B cell (primary cell): ENCODE measurements at regions not wholly inside any gene's neighbourhood (a gene's known extent, or its start where the extent isn't known, plus 50 kb on each side); places are given as distances from the start of the nearest gene placed in this dataset.

ENCODE experiments used
- ATAC-seq: fragments of 200-7000 bp; cut with Tn5 transposase; one replicate; pipeline ENCODE4 v1.10.0; 2021; ENCODE audit warnings: low read depth, mild to moderate bottlenecking, moderate number of reproducible peaks, moderate library complexity
- CTCF ChIA-PET: fragments of 350-600 bp; sonication (Branson Sonifier 250); formaldehyde crosslinking; loops from one replicate; lab custom pipeline; 2021; ENCODE audit warnings: antibody characterized with exemption, inconsistent platforms; lab: Charles Lee
- POLR2A ChIA-PET: fragments of 350-600 bp; sonication (Branson Sonifier 250); formaldehyde crosslinking; loops from one replicate; lab custom pipeline; 2021; ENCODE audit warnings: antibody characterized with exemption; lab: Charles Lee
- DNase-seq: peaks from one replicate; pipeline ENCODE4 v3.0.0; 2013
- H2AFZ ChIP-seq: 2 replicates; pipeline ENCODE4 v1.6.1; 2012; ENCODE audit warnings: mild to moderate bottlenecking, low read depth, low read length; ENCODE audit not compliant: insufficient read depth, poor library complexity, severe bottlenecking
- H3K27ac ChIP-seq, 2 donors: 1 replicate in 1 of 2; 2 replicates in 1 of 2; pipeline ENCODE4 v1.5.1; 2012 to 2013; ENCODE audit warnings: low read length in 2 of 2, mild to moderate bottlenecking in 2 of 2, moderate library complexity in 1 of 2
- H3K27me3 ChIP-seq, 4 experiments: fragments of 200-600 bp in 1 of 4; sonication (generic) in 1 of 4; replicated peaks in 1 of 4; 1 replicate in 2 of 4; 2 replicates in 2 of 4; pipeline versions ENCODE4 v1.6.1 to v1.7.0; 2013 to 2016; ENCODE audit warnings: low read length in 3 of 4, mild to moderate bottlenecking in 2 of 4, mixed read lengths in 1 of 4, moderate library complexity in 1 of 4; ENCODE audit not compliant: insufficient read depth in 4 of 4, control insufficient read depth in 3 of 4; ENCODE audit errors: control extremely low read depth in 1 of 4
- H3K36me3 ChIP-seq, 2 experiments: replicated peaks in 1 of 2; 1 replicate in 1 of 2; 2 replicates in 1 of 2; pipeline versions ENCODE4 v1.6.1 to v1.7.1; 2013; ENCODE audit warnings: low read length in 1 of 2; ENCODE audit not compliant: insufficient read depth in 2 of 2, control insufficient read depth in 1 of 2; ENCODE audit errors: control extremely low read depth in 1 of 2, extremely low read depth in 1 of 2
- H3K4me1 ChIP-seq, 2 donors: fragments of 200-600 bp in 1 of 2; sonication (generic) in 1 of 2; 1 replicate in 1 of 2; 2 replicates in 1 of 2; pipeline versions ENCODE4 v1.5.1 to v1.6.1; 2013 to 2017; ENCODE audit warnings: low read length in 2 of 2; ENCODE audit not compliant: control insufficient read depth in 2 of 2, insufficient read depth in 2 of 2
- H3K4me2 ChIP-seq: replicated peaks from 2 replicates; pipeline ENCODE3; 2012; ENCODE audit warnings: mild to moderate bottlenecking, low read depth, low read length; ENCODE audit not compliant: poor library complexity, severe bottlenecking
- H3K4me3 ChIP-seq, 5 experiments: fragments of 200-600 bp in 1 of 5; sonication (generic) in 1 of 5; 1 replicate in 3 of 5; 2 replicates in 2 of 5; pipeline versions ENCODE4 v1.5.1 to v1.7.0; 2011 to 2016; ENCODE audit warnings: low read length in 4 of 5, mild to moderate bottlenecking in 4 of 5, low read depth in 2 of 5, control low read depth in 1 of 5, moderate library complexity in 1 of 5; ENCODE audit not compliant: insufficient read depth in 1 of 5; ENCODE audit errors: control extremely low read depth in 1 of 5, extremely low read depth in 1 of 5
- H3K79me2 ChIP-seq: fragments of 200-600 bp; sonication (generic); one replicate; pipeline ENCODE4 v1.6.0; 2016; ENCODE audit warnings: low read length; ENCODE audit not compliant: control insufficient read depth, insufficient read depth
- H3K9ac ChIP-seq: fragments of 200-600 bp; sonication (generic); 2 replicates; pipeline ENCODE4 v1.6.1; 2017; ENCODE audit warnings: mild to moderate bottlenecking, low read length, moderate library complexity
- H3K9me3 ChIP-seq, 3 donors: one replicate each; pipeline versions ENCODE4 v1.6.1 to v1.7.1; 2013; ENCODE audit warnings: low read length in 2 of 3; ENCODE audit not compliant: control insufficient read depth in 2 of 3, insufficient read depth in 1 of 3; ENCODE audit errors: control extremely low read depth in 1 of 3
- H4K20me1 ChIP-seq: 2 replicates; pipeline ENCODE4 v1.6.0; 2012; ENCODE audit warnings: mild to moderate bottlenecking, low read length; ENCODE audit not compliant: insufficient read depth, control insufficient read depth, poor library complexity, severe bottlenecking
- H3K27ac Mint-ChIP-seq: one replicate; pipeline ENCODE4 v1.8.0; 2021; ENCODE audit warnings: mixed read lengths
- H3K27me3 Mint-ChIP-seq: one replicate; pipeline ENCODE4 v1.8.0; 2021; ENCODE audit warnings: mixed read lengths
- H3K4me1 Mint-ChIP-seq: one replicate; pipeline ENCODE4 v1.8.0; 2021; ENCODE audit warnings: mixed read lengths
- H3K4me3 Mint-ChIP-seq: one replicate; pipeline ENCODE4 v1.8.0; 2021; ENCODE audit warnings: mixed read lengths
- H3K9me3 Mint-ChIP-seq: one replicate; pipeline ENCODE4 v1.8.0; 2022; ENCODE audit warnings: mixed read lengths; ENCODE audit not compliant: insufficient read depth
- CTCF ChIP-seq: fragments of 200-600 bp; IDR thresholded peaks from one replicate; pipeline ENCODE4 v1.8.0; 2022; ENCODE audit warnings: antibody characterized with exemption, mild to moderate bottlenecking
- EZH2 ChIP-seq: IDR thresholded peaks from 2 replicates; pipeline ENCODE4 v1.6.1; 2012; ENCODE audit warnings: borderline replicate concordance, low read depth, mild to moderate bottlenecking, moderate library complexity, low read length; ENCODE audit not compliant: insufficient read depth, poor library complexity, severe bottlenecking
- WGBS: methylation state at CpG from one replicate; pipeline ENCODE4 v1.1.5; 2013; ENCODE audit warnings: missing lambda C conversion rate; ENCODE audit not compliant: insufficient coverage; 5-methylcytosine and 5-hydroxymethylcytosine counted together
- intact Hi-C: fragments of 100-400 bp; cut with micrococcal nuclease; formaldehyde crosslinking; loops from one replicate; pipeline ENCODE4 v1.10.0; 2022

GRCh38 chr10:117801691-117802090, 245.1 kb downstream of the RAB11FIP2 start:
- Mint-ChIP-seq H3K9me3 (no peaks in the 10 kb centered on the region), H3K4me3 (no peak overlapping the region), H3K27me3 (no peaks in the 10 kb centered on the region), H3K4me1 (no peaks in the 10 kb centered on the region), H3K27ac (no peak overlapping the region)
- CTCF ChIA-PET = no interaction called here
- Histone ChIP-seq H3K9me3 (no peaks in the 10 kb centered on the region), H3K4me1 (no peaks in the 10 kb centered on the region), H3K27ac (no peak overlapping the region), H3K27me3 (no peaks in the 10 kb centered on the region), H3K4me2 (no peak overlapping the region), H3K4me3 (no peak overlapping the region), H3K79me2 (no peaks in the 10 kb centered on the region), H3K9ac (no peak overlapping the region), H4K20me1 (no peaks in the 10 kb centered on the region), H3K36me3 (no peaks in the 10 kb centered on the region), H2AFZ (no peak overlapping the region)
- DNase-seq (no peak), ATAC-seq (no peak)
- 88% methylated on average over 5 of the region's 7 CpGs for WGBS
- TF ChIP-seq CTCF = no peak
- no peak for TF ChIP-seq EZH2
- intact Hi-C loops = no loop called here
- POLR2A ChIA-PET = no interaction called here

DNA sequence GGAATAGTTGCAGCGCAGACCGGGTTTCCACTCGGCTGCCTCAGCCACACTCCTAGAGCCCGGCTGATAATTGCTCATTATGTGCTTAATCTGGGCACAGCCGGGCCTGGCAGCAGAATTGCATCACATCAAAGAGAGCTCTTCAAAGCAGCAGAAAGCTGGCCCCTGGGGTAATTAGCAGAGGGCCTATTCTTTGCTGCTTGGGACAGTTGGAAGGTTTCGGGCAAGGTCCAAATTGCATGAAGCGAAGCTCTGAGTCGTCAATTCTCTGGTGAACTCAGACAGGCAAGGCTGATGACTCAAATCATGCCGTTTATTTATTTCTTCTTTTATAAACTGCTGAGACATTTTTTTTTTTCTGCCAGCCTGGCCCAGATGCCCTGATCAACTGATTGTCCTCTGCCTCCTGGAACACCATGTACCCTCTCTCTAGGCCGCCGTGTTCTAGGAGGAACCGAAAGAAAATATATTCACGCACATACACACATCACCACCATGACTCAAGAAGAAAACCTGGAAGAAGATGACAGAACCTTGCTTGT, 242.2 kb downstream of the RAB11FIP2 start:
- Histone ChIP-seq H3K36me3 (no peaks in the 10 kb centered on the region), H3K9ac (no peak overlapping the region), H3K79me2 (no peaks in the 10 kb centered on the region), H4K20me1 (no peaks in the 10 kb centered on the region), H3K4me1 (no peaks in the 10 kb centered on the region), H3K4me2 (no peak overlapping the region), H3K9me3 (peaks cover 0 to 1% (median 0%) of the 10 kb centered on the region in 3 donors), H3K27me3 (no peaks in the 10 kb centered on the region), H2AFZ (no peak overlapping the region), H3K4me3 (no peak overlapping the region), H3K27ac (no peak overlapping the region)
- Mint-ChIP-seq H3K9me3 (peaks cover 2% of the 10 kb centered on the region), H3K4me1 (no peaks in the 10 kb centered on the region), H3K4me3 (no peak overlapping the region), H3K27me3 (no peaks in the 10 kb centered on the region), H3K27ac (no peak overlapping the region)
- TF ChIP-seq CTCF (no peak), EZH2 (no peak)
- POLR2A ChIA-PET = no interaction called here
- DNase-seq (no peak), ATAC-seq (no peak)
- WGBS = 52% methylated on average over 11 of the region's 13 CpGs
- CTCF ChIA-PET = no interaction called here
- intact Hi-C loops = no loop called here
